ENCODE measurements at regions not wholly inside any gene's neighbourhood (a gene's known extent, or its start where the extent isn't known, plus 50 kb on each side); places are given as distances from the start of the nearest gene placed in this dataset.

DNA sequence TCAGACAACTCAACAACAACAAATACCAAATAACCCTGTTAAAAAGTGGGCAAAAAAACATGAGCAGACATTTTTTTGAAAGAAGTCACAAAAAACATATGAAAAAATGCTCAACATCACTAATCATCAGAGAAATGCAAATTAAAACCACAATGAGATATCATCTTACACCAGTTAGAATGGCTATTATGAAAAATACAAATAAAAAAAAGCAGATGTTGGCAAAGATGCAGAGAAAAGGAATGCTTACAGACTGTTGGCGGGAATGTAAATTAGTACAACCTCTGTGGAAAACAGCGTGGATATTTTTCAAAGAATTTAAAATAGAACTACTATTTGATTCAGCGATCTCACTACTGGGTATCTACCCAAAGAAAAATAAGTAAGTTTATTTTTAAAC is 114.0 kb downstream of the SLC38A4 start:
- H3K36me3 ChIP-seq (ENCODE audit: control insufficient read depth in 3 of 3, insufficient read depth in 3 of 3, low read length in 3 of 3), result no peaks in the 10 kb centered on the region
- H3K4me3 ChIP-seq (ENCODE audit: low read length in 3 of 3), result no peak overlapping the region
- H3K27me3 ChIP-seq (ENCODE audit: control insufficient read depth in 3 of 3, insufficient read depth in 3 of 3, low read length in 3 of 3), result no peaks in the 10 kb centered on the region
- no peak overlapping the region for H3K27ac ChIP-seq (ENCODE audit: low read depth, low read length)
- no peaks in the 10 kb centered on the region for H3K4me1 ChIP-seq (ENCODE audit: control insufficient read depth in 3 of 3, insufficient read depth in 3 of 3, low read length in 3 of 3)
- H3K9me3 ChIP-seq (ENCODE audit: control insufficient read depth in 3 of 3, low read length in 3 of 3), result no peaks in the 10 kb centered on the region
- no peak overlapping the region for H3K9ac ChIP-seq (ENCODE audit: low read depth in 1 of 3, low read length in 3 of 3)

DNA sequence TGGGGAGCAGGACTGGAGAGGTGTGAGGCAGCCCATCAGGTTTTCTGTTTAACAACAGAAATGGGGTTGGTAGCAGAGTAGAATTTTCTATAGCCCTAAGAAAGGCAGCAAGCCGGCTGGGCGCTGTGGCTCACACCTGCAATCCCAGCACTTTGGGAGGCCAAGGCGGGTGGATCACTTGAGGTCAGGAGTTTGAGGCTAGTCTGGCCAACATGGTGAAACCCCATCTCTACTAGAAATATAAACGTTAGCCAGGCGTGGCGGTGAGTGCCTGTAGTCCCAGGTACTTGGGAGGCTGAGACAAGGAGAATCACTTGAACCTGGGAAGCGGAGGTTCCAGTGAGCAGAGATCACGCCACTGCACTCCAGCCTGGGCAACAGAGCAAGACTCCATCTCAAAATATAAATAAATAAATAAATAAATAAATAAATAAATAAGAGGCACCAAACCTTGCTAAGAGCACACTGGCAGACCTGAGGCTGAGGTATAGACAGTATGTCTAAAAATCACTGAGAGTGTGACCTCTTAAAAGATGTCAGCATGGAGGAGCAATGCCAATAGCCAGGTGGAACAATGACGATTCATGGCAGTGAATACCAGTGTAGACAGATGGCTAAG is 115.6 kb downstream of the SLC38A4 start:
- H3K9ac ChIP-seq (ENCODE audit: low read depth in 1 of 3, low read length in 3 of 3), result no peak overlapping the region

DNA sequence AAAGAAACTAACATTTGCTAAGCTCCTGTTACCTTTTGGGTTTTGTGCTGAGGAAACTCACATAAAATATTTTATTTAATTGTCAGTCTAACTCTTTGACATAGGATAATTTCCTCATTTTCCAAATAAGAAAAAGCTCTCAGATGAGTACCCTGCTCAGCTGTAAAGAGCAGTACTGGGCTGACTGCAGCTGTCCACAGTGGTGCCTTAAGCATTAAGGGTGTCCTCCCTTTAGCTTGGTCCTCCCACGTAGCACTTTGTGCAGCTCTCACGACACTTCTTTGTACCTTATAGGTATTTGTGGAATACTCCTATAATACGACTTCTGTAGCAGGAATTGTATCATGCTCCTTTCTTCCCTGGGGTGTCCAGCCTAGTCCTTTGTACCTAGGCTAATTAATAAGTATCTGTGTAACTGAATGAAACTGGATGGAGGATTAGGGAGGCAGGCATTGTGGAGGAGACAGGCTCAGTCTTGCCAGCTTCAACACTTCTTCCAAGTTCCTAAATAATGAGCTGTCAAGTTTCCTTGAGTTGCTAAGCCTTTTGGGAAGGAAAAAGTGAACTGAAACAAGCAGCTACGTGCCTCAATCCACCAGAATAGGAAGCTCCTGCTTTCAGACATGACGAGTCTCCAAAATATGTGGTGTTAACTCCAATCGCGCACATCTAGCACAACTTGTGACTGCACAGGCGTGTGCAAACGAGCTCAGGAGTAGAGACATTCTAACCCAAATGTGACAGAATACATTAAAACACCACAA is 123.0 kb downstream of the SLC38A4 start:
- H3K4me1 ChIP-seq (ENCODE audit: control insufficient read depth in 3 of 3, insufficient read depth in 3 of 3, low read length in 3 of 3), result no peaks in the 10 kb centered on the region
- H3K27ac ChIP-seq (ENCODE audit: low read depth, low read length), result no peak overlapping the region
- no peaks in the 10 kb centered on the region for H3K27me3 ChIP-seq (ENCODE audit: control insufficient read depth in 3 of 3, insufficient read depth in 3 of 3, low read length in 3 of 3)
- H3K36me3 ChIP-seq (ENCODE audit: control insufficient read depth in 3 of 3, insufficient read depth in 3 of 3, low read length in 3 of 3), result no peaks in the 10 kb centered on the region
- H3K4me3 ChIP-seq (ENCODE audit: low read length in 3 of 3), result no peak overlapping the region
- peaks cover 2 to 4% (median 4%) of the 10 kb centered on the region in 3 donors for H3K9me3 ChIP-seq (ENCODE audit: control insufficient read depth in 3 of 3, low read length in 3 of 3)
- H3K9ac ChIP-seq (ENCODE audit: low read depth in 1 of 3, low read length in 3 of 3), result no peak overlapping the region

More for the DNA sequence above, 115.6 kb downstream of the SLC38A4 start:
- H3K36me3 ChIP-seq (ENCODE audit: control insufficient read depth in 3 of 3, insufficient read depth in 3 of 3, low read length in 3 of 3), result no peaks in the 10 kb centered on the region
- no peaks in the 10 kb centered on the region for H3K27me3 ChIP-seq (ENCODE audit: control insufficient read depth in 3 of 3, insufficient read depth in 3 of 3, low read length in 3 of 3)
- H3K4me3 ChIP-seq (ENCODE audit: low read length in 3 of 3), result no peak overlapping the region
- H3K4me1 ChIP-seq (ENCODE audit: control insufficient read depth in 3 of 3, insufficient read depth in 3 of 3, low read length in 3 of 3), result no peaks in the 10 kb centered on the region
- H3K27ac ChIP-seq (ENCODE audit: low read depth, low read length), result no peak overlapping the region
- no peaks in the 10 kb centered on the region for H3K9me3 ChIP-seq (ENCODE audit: control insufficient read depth in 3 of 3, low read length in 3 of 3)

DNA sequence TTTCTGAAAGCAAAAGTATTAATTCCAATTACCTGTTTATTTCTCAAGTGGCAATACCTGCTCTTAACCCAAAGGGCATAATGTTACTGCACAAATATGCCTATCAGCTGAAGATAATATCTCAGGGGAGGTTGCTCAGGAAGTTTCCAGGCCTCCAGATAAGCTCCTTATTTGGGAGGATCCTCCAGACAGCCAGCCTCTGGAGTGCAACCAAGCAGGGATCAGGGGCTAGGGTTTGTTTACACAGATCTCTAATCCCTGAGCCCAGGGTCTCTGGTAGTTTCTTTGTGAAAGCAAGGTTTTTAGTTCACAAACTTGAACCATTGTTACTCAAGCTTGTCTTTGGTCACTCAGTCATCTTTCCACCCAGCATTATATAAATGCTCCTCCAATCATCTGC is 124.4 kb downstream of the SLC38A4 start:
- H3K27ac ChIP-seq (ENCODE audit: low read depth, low read length), result no peak overlapping the region
- H3K4me3 ChIP-seq (ENCODE audit: low read length in 3 of 3), result no peak overlapping the region
- no peak overlapping the region for H3K9ac ChIP-seq (ENCODE audit: low read depth in 1 of 3, low read length in 3 of 3)
- peaks cover 2 to 5% (median 4%) of the 10 kb centered on the region in 3 donors for H3K9me3 ChIP-seq (ENCODE audit: control insufficient read depth in 3 of 3, low read length in 3 of 3)
- H3K36me3 ChIP-seq (ENCODE audit: control insufficient read depth in 3 of 3, insufficient read depth in 3 of 3, low read length in 3 of 3), result no peaks in the 10 kb centered on the region
- H3K4me1 ChIP-seq (ENCODE audit: control insufficient read depth in 3 of 3, insufficient read depth in 3 of 3, low read length in 3 of 3), result no peaks in the 10 kb centered on the region
- H3K27me3 ChIP-seq (ENCODE audit: control insufficient read depth in 3 of 3, insufficient read depth in 3 of 3, low read length in 3 of 3), result no peaks in the 10 kb centered on the region

DNA sequence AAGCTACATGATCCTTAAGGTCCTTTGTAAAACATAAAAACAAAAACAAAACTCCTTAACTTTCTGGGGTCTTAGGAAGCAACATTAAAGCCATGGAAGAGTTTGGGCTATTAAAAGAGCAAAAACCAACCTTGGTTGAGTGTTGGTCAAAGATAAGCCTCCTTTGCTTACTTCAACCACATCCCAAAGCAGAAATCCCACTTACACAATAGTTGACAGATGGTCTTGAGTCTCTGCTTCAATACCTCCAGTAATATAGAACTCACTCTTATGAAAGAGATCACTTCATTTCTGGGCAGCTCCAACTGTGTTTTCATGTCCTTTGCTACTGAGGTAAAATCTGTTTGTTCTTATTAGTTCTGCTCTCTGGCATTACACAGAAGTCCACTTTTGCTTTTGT is 125.8 kb downstream of the SLC38A4 start:
- no peaks in the 10 kb centered on the region for H3K4me1 ChIP-seq (ENCODE audit: control insufficient read depth in 3 of 3, insufficient read depth in 3 of 3, low read length in 3 of 3)
- no peaks in the 10 kb centered on the region for H3K36me3 ChIP-seq (ENCODE audit: control insufficient read depth in 3 of 3, insufficient read depth in 3 of 3, low read length in 3 of 3)
- H3K4me3 ChIP-seq (ENCODE audit: low read length in 3 of 3), result no peak overlapping the region
- no peak overlapping the region for H3K9ac ChIP-seq (ENCODE audit: low read depth in 1 of 3, low read length in 3 of 3)
- no peaks in the 10 kb centered on the region for H3K27me3 ChIP-seq (ENCODE audit: control insufficient read depth in 3 of 3, insufficient read depth in 3 of 3, low read length in 3 of 3)
- no peak overlapping the region for H3K27ac ChIP-seq (ENCODE audit: low read depth, low read length)
- peaks cover 2 to 5% (median 4%) of the 10 kb centered on the region in 3 donors for H3K9me3 ChIP-seq (ENCODE audit: control insufficient read depth in 3 of 3, low read length in 3 of 3)

DNA sequence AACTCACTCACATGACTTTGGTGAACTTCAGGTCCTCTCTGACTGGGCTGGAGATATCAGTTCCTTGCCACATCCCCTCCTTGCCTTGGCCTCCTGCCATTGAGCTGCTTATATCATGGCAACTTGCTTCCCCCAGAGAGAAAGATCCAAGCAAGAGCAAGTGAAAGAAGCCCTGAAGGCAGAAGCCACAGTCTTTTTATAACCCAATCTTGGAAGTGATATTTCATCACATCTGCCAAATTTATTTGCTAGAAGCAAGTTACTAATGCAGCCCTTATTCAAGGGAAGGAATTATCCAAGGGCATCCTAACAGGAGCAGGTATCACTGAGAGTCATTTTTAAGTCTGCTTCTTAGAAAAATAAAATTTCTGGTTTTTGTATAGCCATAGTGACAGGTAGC is 127.8 kb downstream of the SLC38A4 start:
- peaks cover 2 to 5% (median 4%) of the 10 kb centered on the region in 3 donors for H3K9me3 ChIP-seq (ENCODE audit: control insufficient read depth in 3 of 3, low read length in 3 of 3)

DNA sequence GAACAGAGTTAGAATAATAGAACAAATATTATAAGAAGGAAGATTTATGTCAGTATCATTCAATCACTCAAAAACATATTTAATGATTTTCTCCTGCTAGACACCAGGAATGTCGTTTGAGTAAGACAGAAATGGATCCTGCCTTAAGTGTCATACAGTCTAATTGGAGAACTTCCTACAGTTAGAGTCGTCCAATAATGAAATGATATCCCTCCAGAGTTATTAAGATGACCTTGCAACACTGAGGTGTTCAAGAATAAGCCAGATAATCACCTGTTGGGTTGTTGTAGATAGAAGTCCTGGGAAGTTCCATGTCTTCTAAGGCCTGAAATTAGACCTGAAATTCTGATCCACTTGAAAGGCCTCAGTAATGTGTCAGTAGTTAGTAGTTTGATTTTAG is 132.3 kb downstream of the SLC38A4 start:
- no peaks in the 10 kb centered on the region for H3K36me3 ChIP-seq (ENCODE audit: control insufficient read depth in 3 of 3, insufficient read depth in 3 of 3, low read length in 3 of 3)
- no peak overlapping the region for H3K4me3 ChIP-seq (ENCODE audit: low read length in 3 of 3)
- no peak overlapping the region for H3K9ac ChIP-seq (ENCODE audit: low read depth in 1 of 3, low read length in 3 of 3)
- H3K4me1 ChIP-seq (ENCODE audit: control insufficient read depth in 3 of 3, insufficient read depth in 3 of 3, low read length in 3 of 3), result peaks cover 2 to 12% (median 3%) of the 10 kb centered on the region in 3 donors
- H3K9me3 ChIP-seq (ENCODE audit: control insufficient read depth in 3 of 3, low read length in 3 of 3), result peaks cover 2 to 5% (median 4%) of the 10 kb centered on the region in 3 donors
- H3K27ac ChIP-seq (ENCODE audit: low read depth, low read length), result no peak overlapping the region
- no peaks in the 10 kb centered on the region for H3K27me3 ChIP-seq (ENCODE audit: control insufficient read depth in 3 of 3, insufficient read depth in 3 of 3, low read length in 3 of 3)

More for the DNA sequence above, 127.8 kb downstream of the SLC38A4 start:
- Histone ChIP-seq H3K9ac (ENCODE audit: low read depth in 1 of 3, low read length in 3 of 3) (no peak overlapping the region), H3K36me3 (ENCODE audit: control insufficient read depth in 3 of 3, insufficient read depth in 3 of 3, low read length in 3 of 3) (no peaks in the 10 kb centered on the region), H3K4me3 (ENCODE audit: low read length in 3 of 3) (no peak overlapping the region), H3K27ac (ENCODE audit: low read depth, low read length) (no peak overlapping the region), H3K27me3 (ENCODE audit: control insufficient read depth in 3 of 3, insufficient read depth in 3 of 3, low read length in 3 of 3) (no peaks in the 10 kb centered on the region), H3K4me1 (ENCODE audit: control insufficient read depth in 3 of 3, insufficient read depth in 3 of 3, low read length in 3 of 3) (peaks cover 0 to 7% (median 2%) of the 10 kb centered on the region in 3 donors)

DNA sequence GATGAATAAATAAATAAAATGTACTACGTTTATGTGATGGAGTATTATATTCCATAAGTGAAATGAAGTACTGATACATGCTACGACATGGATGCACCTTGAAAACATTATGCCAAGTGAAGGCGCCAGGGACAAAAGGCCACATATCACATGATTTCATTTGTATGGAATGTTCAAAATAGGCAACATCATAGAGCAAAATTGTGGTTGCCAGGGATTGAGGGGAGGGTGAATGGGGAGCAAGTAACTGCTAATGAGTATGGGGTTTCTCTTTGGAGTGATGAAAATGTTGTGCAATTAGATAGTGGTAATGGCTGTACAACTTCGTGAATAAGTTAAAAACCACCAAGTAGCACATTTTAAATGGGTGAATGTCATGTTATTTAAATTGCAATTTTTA is 132.8 kb downstream of the SLC38A4 start:
- Histone ChIP-seq H3K36me3 (ENCODE audit: control insufficient read depth in 3 of 3, insufficient read depth in 3 of 3, low read length in 3 of 3) (no peaks in the 10 kb centered on the region), H3K4me3 (ENCODE audit: low read length in 3 of 3) (peak overlapping the region in 1 of 3 donors; percentile 10), H3K9ac (ENCODE audit: low read depth in 1 of 3, low read length in 3 of 3) (no peak overlapping the region), H3K27ac (ENCODE audit: low read depth, low read length) (peak overlapping the region; percentile 21), H3K9me3 (ENCODE audit: control insufficient read depth in 3 of 3, low read length in 3 of 3) (peaks cover 2 to 3% (median 2%) of the 10 kb centered on the region in 3 donors), H3K27me3 (ENCODE audit: control insufficient read depth in 3 of 3, insufficient read depth in 3 of 3, low read length in 3 of 3) (no peaks in the 10 kb centered on the region), H3K4me1 (ENCODE audit: control insufficient read depth in 3 of 3, insufficient read depth in 3 of 3, low read length in 3 of 3) (peaks cover 2 to 12% (median 3%) of the 10 kb centered on the region in 3 donors)

DNA sequence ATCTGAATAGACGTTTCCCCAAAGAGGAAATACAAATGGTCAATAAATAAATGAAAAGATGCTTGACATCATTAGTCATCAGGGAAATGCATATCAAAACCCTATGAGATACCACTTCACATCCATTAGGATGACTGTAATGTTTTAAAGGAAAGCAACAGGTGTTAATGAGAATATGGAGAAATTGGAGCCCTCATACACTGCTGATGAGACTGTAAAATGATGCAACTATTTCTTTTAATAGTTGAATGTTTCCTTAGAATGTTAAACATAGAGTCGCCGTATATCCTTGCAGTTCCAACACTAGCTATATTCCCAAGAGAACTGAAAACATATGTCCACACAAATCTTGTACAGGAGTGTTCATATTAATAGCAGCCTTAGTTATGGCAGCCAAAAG is 133.2 kb downstream of the SLC38A4 start:
- Histone ChIP-seq H3K36me3 (ENCODE audit: control insufficient read depth in 3 of 3, insufficient read depth in 3 of 3, low read length in 3 of 3) (no peaks in the 10 kb centered on the region), H3K4me1 (ENCODE audit: control insufficient read depth in 3 of 3, insufficient read depth in 3 of 3, low read length in 3 of 3) (peaks cover 2 to 12% (median 3%) of the 10 kb centered on the region in 3 donors), H3K27me3 (ENCODE audit: control insufficient read depth in 3 of 3, insufficient read depth in 3 of 3, low read length in 3 of 3) (no peaks in the 10 kb centered on the region), H3K9me3 (ENCODE audit: control insufficient read depth in 3 of 3, low read length in 3 of 3) (no peaks in the 10 kb centered on the region), H3K27ac (ENCODE audit: low read depth, low read length) (peak overlapping the region; percentile 21), H3K9ac (ENCODE audit: low read depth in 1 of 3, low read length in 3 of 3) (no peak overlapping the region), H3K4me3 (ENCODE audit: low read length in 3 of 3) (no peak overlapping the region)

DNA sequence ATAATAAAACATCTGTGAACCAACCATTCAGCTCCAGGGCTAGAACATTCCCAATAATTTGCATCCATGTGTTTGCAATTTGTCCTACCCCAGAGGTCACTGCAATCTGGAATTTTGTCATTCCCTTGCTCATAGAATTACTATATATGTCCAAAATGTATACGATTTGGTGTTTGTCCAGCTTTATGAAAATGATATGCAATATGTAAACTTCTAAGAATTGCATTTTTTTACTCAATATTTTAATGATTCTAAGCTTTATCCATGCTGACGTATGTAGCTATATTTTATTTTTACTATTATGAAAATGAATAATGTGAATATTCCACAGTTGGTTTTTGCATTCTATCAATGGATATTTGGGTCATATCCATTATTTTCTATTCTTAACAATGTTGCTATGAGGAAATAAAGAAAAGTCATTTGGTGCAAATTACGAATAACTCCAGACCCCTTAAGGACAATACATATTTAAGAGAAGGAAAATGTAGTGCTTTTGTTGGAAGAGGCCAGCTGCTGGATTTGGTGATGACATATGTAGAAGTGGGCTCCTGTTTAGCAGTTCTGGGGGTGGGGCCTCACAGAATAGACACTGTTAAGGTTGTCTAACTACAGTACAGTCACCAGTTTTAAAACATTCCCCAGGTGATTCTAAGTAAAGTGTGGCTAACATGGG is 139.4 kb downstream of the SLC38A4 start:
- no peak overlapping the region for H3K9ac ChIP-seq (ENCODE audit: low read depth in 1 of 3, low read length in 3 of 3)
- H3K27me3 ChIP-seq (ENCODE audit: control insufficient read depth in 3 of 3, insufficient read depth in 3 of 3, low read length in 3 of 3), result no peaks in the 10 kb centered on the region
- H3K27ac ChIP-seq (ENCODE audit: low read depth, low read length), result no peak overlapping the region
- H3K4me1 ChIP-seq (ENCODE audit: control insufficient read depth in 3 of 3, insufficient read depth in 3 of 3, low read length in 3 of 3), result no peaks in the 10 kb centered on the region
- no peak overlapping the region for H3K4me3 ChIP-seq (ENCODE audit: low read length in 3 of 3)
- no peaks in the 10 kb centered on the region for H3K9me3 ChIP-seq (ENCODE audit: control insufficient read depth in 3 of 3, low read length in 3 of 3)
- H3K36me3 ChIP-seq (ENCODE audit: control insufficient read depth in 3 of 3, insufficient read depth in 3 of 3, low read length in 3 of 3), result no peaks in the 10 kb centered on the region
